GM23338 (cell line): ENCODE measurements at regions not wholly inside any gene's neighbourhood (a gene's known extent, or its start where the extent isn't known, plus 50 kb on each side); places are given as distances from the start of the nearest gene placed in this dataset.

Experiments used
- ATAC-seq: fragments of 200-7000 bp; cut with Tn5 transposase; 3 replicates; pipeline ENCODE4 v1.9.1; 2020
- DNase-seq: peaks from one replicate; pipeline ENCODE4 v3.0.0-alpha.2; 2015; ENCODE audit warnings: low spot score
- H2AFZ ChIP-seq: fragments of 200-600 bp; sonication (generic); 2 replicates; pipeline ENCODE4 v1.8.0; 2016; ENCODE audit warnings: antibody characterized with exemption, mild to moderate bottlenecking, moderate library complexity
- H3F3A ChIP-seq: fragments of 200-600 bp; sonication (generic); replicated peaks from 2 replicates; pipeline ENCODE4 v1.8.0; 2017; ENCODE audit warnings: antibody characterized with exemption, mixed run types, low read depth
- H3K27ac ChIP-seq: fragments of 200-600 bp; sonication (generic); 2 replicates; pipeline ENCODE4 v1.6.1; 2016; ENCODE audit warnings: low read depth
- H3K27me3 ChIP-seq: fragments of 200-600 bp; sonication (generic); 2 replicates; pipeline ENCODE4 v1.8.0; 2016; ENCODE audit warnings: mild to moderate bottlenecking, mixed run types, moderate library complexity; ENCODE audit not compliant: insufficient read depth
- H3K36me3 ChIP-seq: fragments of 200-600 bp; sonication (generic); 2 replicates; pipeline ENCODE4 v1.8.0; 2016; ENCODE audit warnings: mild to moderate bottlenecking; ENCODE audit not compliant: insufficient read depth
- H3K4me1 ChIP-seq: fragments of 200-600 bp; sonication (generic); 2 replicates; pipeline ENCODE4 v1.8.0; 2016; ENCODE audit warnings: mild to moderate bottlenecking, moderate library complexity; ENCODE audit not compliant: insufficient read depth
- H3K4me2 ChIP-seq: fragments of 200-600 bp; sonication (generic); 2 replicates; pipeline ENCODE4 v1.7.1; 2017; ENCODE audit warnings: mixed run types
- H3K4me3 ChIP-seq: fragments of 200-600 bp; sonication (generic); 2 replicates; pipeline ENCODE4 v1.6.1; 2016; ENCODE audit warnings: mixed run types
- H3K79me2 ChIP-seq: fragments of 200-600 bp; sonication (generic); replicated peaks from 2 replicates; pipeline ENCODE4 v1.8.0; 2017; ENCODE audit warnings: mild to moderate bottlenecking; ENCODE audit not compliant: insufficient read depth
- H3K9me2 ChIP-seq: fragments of 200-600 bp; sonication (generic); 2 replicates; pipeline ENCODE4 v1.8.0; 2017; ENCODE audit not compliant: insufficient read depth
- H4K20me1 ChIP-seq: fragments of 200-600 bp; sonication (generic); replicated peaks from 2 replicates; pipeline ENCODE4 v1.8.0; 2017; ENCODE audit warnings: mild to moderate bottlenecking; ENCODE audit not compliant: insufficient read depth
- H3K27ac Mint-ChIP-seq: 2 replicates; pipeline ENCODE4 v1.8.0; 2020; ENCODE audit warnings: inconsistent platforms, mild to moderate bottlenecking, moderate library complexity, mixed read lengths
- H3K27me3 Mint-ChIP-seq: 3 replicates; pipeline ENCODE4 v1.8.0; 2022; ENCODE audit warnings: low read depth, mild to moderate bottlenecking, moderate library complexity, mixed read lengths, inconsistent platforms; ENCODE audit not compliant: insufficient read depth, poor library complexity
- H3K36me3 Mint-ChIP-seq: 3 replicates; pipeline ENCODE4 v1.8.0; 2021; ENCODE audit warnings: low read depth, mild to moderate bottlenecking, inconsistent platforms, moderate library complexity, mixed read lengths
- H3K4me1 Mint-ChIP-seq: 3 replicates; pipeline ENCODE4 v1.8.0; 2020; ENCODE audit warnings: mild to moderate bottlenecking, inconsistent platforms, mixed read lengths
- H3K4me3 Mint-ChIP-seq: 3 replicates; pipeline ENCODE4 v1.8.0; 2021; ENCODE audit warnings: moderate library complexity, mild to moderate bottlenecking, inconsistent platforms, mixed read lengths
- H3K9me3 Mint-ChIP-seq: 3 replicates; pipeline ENCODE4 v1.8.0; 2020; ENCODE audit warnings: moderate library complexity, mild to moderate bottlenecking, inconsistent platforms, mixed read lengths
- CREB1 ChIP-seq: fragments of 250-450 bp; sonication (Bioruptor Pico); IDR thresholded peaks from 2 replicates; pipeline ENCODE4 v1.5.0; 2020; ENCODE audit warnings: low read depth, mild to moderate bottlenecking, moderate library complexity
- EZH2 ChIP-seq: fragments of 200-600 bp; sonication (generic); IDR thresholded peaks from one replicate; pipeline ENCODE4 v1.8.0; 2017; ENCODE audit warnings: antibody characterized with exemption, mild to moderate bottlenecking, low read depth; ENCODE audit not compliant: unreplicated experiment
- EZH2phosphoT487 ChIP-seq: fragments of 200-600 bp; sonication (generic); IDR thresholded peaks from one replicate; pipeline ENCODE4 v1.8.1; 2018; ENCODE audit warnings: antibody characterized with exemption; ENCODE audit not compliant: unreplicated experiment
- JUNB ChIP-seq: IDR thresholded peaks from one replicate; pipeline ENCODE4 v1.6.1; 2016; ENCODE audit warnings: antibody characterized with exemption; ENCODE audit not compliant: unreplicated experiment
- POLR2AphosphoS5 ChIP-seq: IDR thresholded peaks from 2 replicates; pipeline ENCODE4 v1.6.1; 2016; ENCODE audit warnings: antibody characterized with exemption, low read depth
- STAT1 ChIP-seq: IDR thresholded peaks from one replicate; pipeline ENCODE4 v1.6.1; 2016; ENCODE audit warnings: antibody characterized with exemption; ENCODE audit not compliant: unreplicated experiment
- ZNF114 ChIP-seq: fragments of 250-450 bp; sonication (Bioruptor Pico); IDR thresholded peaks from 2 replicates; pipeline ENCODE4 v1.5.0; 2020; ENCODE audit warnings: mild to moderate bottlenecking, moderate library complexity
- ZNF331 ChIP-seq: fragments of 250-450 bp; sonication (Bioruptor Pico); IDR thresholded peaks from 2 replicates; pipeline ENCODE4 v1.5.0; 2020; ENCODE audit warnings: low read depth, mild to moderate bottlenecking, moderate library complexity
- TF ChIP-seq, protein P1 (sequence below): fragments of 250-450 bp; sonication (Bioruptor Pico); IDR thresholded peaks from 2 replicates; pipeline ENCODE4 v1.5.0; 2020; ENCODE audit warnings: mild to moderate bottlenecking, moderate library complexity
- TF ChIP-seq, protein P2 (sequence below): IDR thresholded peaks from one replicate; pipeline ENCODE4 v1.6.1; 2018; ENCODE audit warnings: antibody characterized with exemption; ENCODE audit not compliant: unreplicated experiment
- TF ChIP-seq, protein P3 (sequence below), 2 experiments: fragments of 200-600 bp in 1 of 2; sonication (generic) in 1 of 2; conservative IDR thresholded peaks; 2 replicates each; pipeline versions ENCODE4 v1.5.1 to v1.6.1; 2016 to 2017; ENCODE audit warnings: antibody characterized with exemption in 2 of 2, low read depth in 2 of 2, mild to moderate bottlenecking in 2 of 2, moderate library complexity in 1 of 2
- TF ChIP-seq, protein P4 (sequence below): IDR thresholded peaks from 2 replicates; pipeline ENCODE4 v1.6.1; 2016; ENCODE audit warnings: antibody characterized with exemption

DNA sequence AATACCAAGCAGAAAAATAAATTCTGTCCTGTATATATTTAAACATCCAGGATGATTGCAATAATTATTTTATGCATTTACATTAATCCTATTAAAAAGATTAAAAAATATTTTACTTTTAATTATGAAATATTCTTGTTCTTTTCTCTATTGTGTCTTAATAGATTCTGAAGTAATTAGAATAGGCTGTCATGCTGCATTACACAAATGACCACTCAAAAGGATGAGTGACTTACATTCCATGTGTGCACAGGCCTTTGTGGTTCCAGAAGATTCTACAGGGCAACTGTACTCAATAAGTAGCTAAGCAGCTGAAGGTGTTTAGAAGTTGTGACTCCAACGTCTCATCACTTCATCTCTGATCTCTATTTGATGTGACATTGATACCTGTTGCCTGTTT, 745.9 kb upstream of the CCDC179 start:
- Histone ChIP-seq H3K4me1 (no peaks in the 10 kb centered on the region), H3K36me3 (no peaks in the 10 kb centered on the region), H3K27ac (no peak overlapping the region), H2AFZ (no peak overlapping the region), H3K79me2 (no peaks in the 10 kb centered on the region), H3K4me3 (no peak overlapping the region), H3F3A (no peaks in the 10 kb centered on the region), H4K20me1 (no peaks in the 10 kb centered on the region), H3K9me2 (no peaks in the 10 kb centered on the region), H3K27me3 (no peaks in the 10 kb centered on the region), H3K4me2 (no peak overlapping the region)
- H3K4me3 Mint-ChIP-seq: no peak overlapping the region
- no peaks in the 10 kb centered on the region for H3K9me3 Mint-ChIP-seq
- no peak overlapping the region for H3K27ac Mint-ChIP-seq
- DNase-seq (no peak), ATAC-seq (no peak)
- no peaks in the 10 kb centered on the region for H3K36me3 Mint-ChIP-seq
- peaks cover 2% of the 10 kb centered on the region for H3K27me3 Mint-ChIP-seq
- H3K4me1 Mint-ChIP-seq: peaks cover 4% of the 10 kb centered on the region; the same call in 2 of the 3 replicates
- TF ChIP-seq JUNB (no peak), CREB1 (CRISPR knock-in tag) (no peak), ZNF331 (CRISPR knock-in tag) (no peak), ZNF114 (CRISPR knock-in tag) (no peak), STAT1 (no peak), EZH2phosphoT487 (no peak), POLR2AphosphoS5 (no peak), EZH2 (no peak)
- TF ChIP-seq, protein P1, sequence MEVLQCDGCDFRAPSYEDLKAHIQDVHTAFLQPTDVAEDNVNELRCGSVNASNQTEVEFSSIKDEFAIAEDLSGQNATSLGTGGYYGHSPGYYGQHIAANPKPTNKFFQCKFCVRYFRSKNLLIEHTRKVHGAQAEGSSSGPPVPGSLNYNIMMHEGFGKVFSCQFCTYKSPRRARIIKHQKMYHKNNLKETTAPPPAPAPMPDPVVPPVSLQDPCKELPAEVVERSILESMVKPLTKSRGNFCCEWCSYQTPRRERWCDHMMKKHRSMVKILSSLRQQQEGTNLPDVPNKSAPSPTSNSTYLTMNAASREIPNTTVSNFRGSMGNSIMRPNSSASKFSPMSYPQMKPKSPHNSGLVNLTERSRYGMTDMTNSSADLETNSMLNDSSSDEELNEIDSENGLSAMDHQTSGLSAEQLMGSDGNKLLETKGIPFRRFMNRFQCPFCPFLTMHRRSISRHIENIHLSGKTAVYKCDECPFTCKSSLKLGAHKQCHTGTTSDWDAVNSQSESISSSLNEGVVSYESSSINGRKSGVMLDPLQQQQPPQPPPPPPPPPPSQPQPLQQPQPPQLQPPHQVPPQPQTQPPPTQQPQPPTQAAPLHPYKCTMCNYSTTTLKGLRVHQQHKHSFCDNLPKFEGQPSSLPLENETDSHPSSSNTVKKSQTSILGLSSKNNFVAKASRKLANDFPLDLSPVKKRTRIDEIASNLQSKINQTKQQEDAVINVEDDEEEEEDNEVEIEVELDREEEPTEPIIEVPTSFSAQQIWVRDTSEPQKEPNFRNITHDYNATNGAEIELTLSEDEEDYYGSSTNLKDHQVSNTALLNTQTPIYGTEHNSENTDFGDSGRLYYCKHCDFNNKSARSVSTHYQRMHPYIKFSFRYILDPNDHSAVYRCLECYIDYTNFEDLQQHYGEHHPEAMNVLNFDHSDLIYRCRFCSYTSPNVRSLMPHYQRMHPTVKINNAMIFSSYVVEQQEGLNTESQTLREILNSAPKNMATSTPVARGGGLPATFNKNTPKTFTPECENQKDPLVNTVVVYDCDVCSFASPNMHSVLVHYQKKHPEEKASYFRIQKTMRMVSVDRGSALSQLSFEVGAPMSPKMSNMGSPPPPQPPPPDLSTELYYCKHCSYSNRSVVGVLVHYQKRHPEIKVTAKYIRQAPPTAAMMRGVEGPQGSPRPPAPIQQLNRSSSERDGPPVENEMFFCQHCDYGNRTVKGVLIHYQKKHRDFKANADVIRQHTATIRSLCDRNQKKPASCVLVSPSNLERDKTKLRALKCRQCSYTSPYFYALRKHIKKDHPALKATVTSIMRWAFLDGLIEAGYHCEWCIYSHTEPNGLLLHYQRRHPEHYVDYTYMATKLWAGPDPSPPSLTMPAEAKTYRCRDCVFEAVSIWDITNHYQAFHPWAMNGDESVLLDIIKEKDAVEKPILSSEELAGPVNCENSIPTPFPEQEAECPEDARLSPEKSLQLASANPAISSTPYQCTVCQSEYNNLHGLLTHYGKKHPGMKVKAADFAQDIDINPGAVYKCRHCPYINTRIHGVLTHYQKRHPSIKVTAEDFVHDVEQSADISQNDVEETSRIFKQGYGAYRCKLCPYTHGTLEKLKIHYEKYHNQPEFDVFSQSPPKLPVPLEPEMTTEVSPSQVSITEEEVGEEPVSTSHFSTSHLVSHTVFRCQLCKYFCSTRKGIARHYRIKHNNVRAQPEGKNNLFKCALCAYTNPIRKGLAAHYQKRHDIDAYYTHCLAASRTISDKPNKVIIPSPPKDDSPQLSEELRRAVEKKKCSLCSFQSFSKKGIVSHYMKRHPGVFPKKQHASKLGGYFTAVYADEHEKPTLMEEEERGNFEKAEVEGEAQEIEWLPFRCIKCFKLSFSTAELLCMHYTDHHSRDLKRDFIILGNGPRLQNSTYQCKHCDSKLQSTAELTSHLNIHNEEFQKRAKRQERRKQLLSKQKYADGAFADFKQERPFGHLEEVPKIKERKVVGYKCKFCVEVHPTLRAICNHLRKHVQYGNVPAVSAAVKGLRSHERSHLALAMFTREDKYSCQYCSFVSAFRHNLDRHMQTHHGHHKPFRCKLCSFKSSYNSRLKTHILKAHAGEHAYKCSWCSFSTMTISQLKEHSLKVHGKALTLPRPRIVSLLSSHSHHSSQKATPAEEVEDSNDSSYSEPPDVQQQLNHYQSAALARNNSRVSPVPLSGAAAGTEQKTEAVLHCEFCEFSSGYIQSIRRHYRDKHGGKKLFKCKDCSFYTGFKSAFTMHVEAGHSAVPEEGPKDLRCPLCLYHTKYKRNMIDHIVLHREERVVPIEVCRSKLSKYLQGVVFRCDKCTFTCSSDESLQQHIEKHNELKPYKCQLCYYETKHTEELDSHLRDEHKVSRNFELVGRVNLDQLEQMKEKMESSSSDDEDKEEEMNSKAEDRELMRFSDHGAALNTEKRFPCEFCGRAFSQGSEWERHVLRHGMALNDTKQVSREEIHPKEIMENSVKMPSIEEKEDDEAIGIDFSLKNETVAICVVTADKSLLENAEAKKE (CRISPR knock-in tag): no peak
- TF ChIP-seq, protein P2, sequence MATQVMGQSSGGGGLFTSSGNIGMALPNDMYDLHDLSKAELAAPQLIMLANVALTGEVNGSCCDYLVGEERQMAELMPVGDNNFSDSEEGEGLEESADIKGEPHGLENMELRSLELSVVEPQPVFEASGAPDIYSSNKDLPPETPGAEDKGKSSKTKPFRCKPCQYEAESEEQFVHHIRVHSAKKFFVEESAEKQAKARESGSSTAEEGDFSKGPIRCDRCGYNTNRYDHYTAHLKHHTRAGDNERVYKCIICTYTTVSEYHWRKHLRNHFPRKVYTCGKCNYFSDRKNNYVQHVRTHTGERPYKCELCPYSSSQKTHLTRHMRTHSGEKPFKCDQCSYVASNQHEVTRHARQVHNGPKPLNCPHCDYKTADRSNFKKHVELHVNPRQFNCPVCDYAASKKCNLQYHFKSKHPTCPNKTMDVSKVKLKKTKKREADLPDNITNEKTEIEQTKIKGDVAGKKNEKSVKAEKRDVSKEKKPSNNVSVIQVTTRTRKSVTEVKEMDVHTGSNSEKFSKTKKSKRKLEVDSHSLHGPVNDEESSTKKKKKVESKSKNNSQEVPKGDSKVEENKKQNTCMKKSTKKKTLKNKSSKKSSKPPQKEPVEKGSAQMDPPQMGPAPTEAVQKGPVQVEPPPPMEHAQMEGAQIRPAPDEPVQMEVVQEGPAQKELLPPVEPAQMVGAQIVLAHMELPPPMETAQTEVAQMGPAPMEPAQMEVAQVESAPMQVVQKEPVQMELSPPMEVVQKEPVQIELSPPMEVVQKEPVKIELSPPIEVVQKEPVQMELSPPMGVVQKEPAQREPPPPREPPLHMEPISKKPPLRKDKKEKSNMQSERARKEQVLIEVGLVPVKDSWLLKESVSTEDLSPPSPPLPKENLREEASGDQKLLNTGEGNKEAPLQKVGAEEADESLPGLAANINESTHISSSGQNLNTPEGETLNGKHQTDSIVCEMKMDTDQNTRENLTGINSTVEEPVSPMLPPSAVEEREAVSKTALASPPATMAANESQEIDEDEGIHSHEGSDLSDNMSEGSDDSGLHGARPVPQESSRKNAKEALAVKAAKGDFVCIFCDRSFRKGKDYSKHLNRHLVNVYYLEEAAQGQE: no peak
- TF ChIP-seq, protein P3, sequence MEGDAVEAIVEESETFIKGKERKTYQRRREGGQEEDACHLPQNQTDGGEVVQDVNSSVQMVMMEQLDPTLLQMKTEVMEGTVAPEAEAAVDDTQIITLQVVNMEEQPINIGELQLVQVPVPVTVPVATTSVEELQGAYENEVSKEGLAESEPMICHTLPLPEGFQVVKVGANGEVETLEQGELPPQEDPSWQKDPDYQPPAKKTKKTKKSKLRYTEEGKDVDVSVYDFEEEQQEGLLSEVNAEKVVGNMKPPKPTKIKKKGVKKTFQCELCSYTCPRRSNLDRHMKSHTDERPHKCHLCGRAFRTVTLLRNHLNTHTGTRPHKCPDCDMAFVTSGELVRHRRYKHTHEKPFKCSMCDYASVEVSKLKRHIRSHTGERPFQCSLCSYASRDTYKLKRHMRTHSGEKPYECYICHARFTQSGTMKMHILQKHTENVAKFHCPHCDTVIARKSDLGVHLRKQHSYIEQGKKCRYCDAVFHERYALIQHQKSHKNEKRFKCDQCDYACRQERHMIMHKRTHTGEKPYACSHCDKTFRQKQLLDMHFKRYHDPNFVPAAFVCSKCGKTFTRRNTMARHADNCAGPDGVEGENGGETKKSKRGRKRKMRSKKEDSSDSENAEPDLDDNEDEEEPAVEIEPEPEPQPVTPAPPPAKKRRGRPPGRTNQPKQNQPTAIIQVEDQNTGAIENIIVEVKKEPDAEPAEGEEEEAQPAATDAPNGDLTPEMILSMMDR (conservative IDR thresholded peaks at IDR 0.05; ENCODE audit: low read depth in 2 of 2): no peak
- TF ChIP-seq, protein P4, sequence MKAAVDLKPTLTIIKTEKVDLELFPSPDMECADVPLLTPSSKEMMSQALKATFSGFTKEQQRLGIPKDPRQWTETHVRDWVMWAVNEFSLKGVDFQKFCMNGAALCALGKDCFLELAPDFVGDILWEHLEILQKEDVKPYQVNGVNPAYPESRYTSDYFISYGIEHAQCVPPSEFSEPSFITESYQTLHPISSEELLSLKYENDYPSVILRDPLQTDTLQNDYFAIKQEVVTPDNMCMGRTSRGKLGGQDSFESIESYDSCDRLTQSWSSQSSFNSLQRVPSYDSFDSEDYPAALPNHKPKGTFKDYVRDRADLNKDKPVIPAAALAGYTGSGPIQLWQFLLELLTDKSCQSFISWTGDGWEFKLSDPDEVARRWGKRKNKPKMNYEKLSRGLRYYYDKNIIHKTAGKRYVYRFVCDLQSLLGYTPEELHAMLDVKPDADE: no peak
